Choroid plexus epithelial cell (primary cell): ENCODE measurements at regions not wholly inside any gene's neighbourhood (a gene's known extent, or its start where the extent isn't known, plus 50 kb on each side); places are given as distances from the start of the nearest gene placed in this dataset.

ENCODE experiments used
- DNase-seq: peaks from one replicate; pipeline ENCODE4 v3.0.0-alpha.2; 2010; ENCODE audit warnings: low read depth
- H3K4me3 ChIP-seq: 2 replicates; pipeline ENCODE4 v1.5.1; 2011; ENCODE audit warnings: low read depth, mild to moderate bottlenecking, control low read depth, low read length, moderate library complexity
- CTCF ChIP-seq: conservative IDR thresholded peaks from 2 replicates; pipeline ENCODE4 v1.5.1; 2011; ENCODE audit warnings: low read depth, mild to moderate bottlenecking, control low read depth, inconsistent platforms, low read length, moderate library complexity

GRCh38 chr9:129313331-129313955, 135.4 kb upstream of the IER5L start:
- no peak for DNase-seq
- no peak overlapping the region for H3K4me3 ChIP-seq

GRCh38 chr9:129312251-129313122, 134.4 kb upstream of the IER5L start:
- no peak for DNase-seq
- TF ChIP-seq CTCF: no peak
- no peak overlapping the region for H3K4me3 ChIP-seq

More at GRCh38 chr9:129313331-129313955, 135.4 kb upstream of the IER5L start:
- no peak for TF ChIP-seq CTCF

GRCh38 chr9:129311643-129312042, 133.6 kb upstream of the IER5L start:
- H3K4me3 ChIP-seq: no peak overlapping the region
- DNase-seq: no peak
- TF ChIP-seq CTCF: no peak

- no peak for TF ChIP-seq CTCF
- H3K4me3 ChIP-seq: no peak overlapping the region
- DNase-seq: peak; percentile 16
Observed at GRCh38 chr9:129310666-129311350, 132.7 kb upstream of the IER5L start.

- peak; percentile 15 for DNase-seq
- H3K4me3 ChIP-seq: no peak overlapping the region
- no peak for TF ChIP-seq CTCF
Observed at GRCh38 chr9:129309906-129310305, 131.8 kb upstream of the IER5L start.

- TF ChIP-seq CTCF: no peak
- no peak overlapping the region for H3K4me3 ChIP-seq
- DNase-seq: no peak
Observed at GRCh38 chr9:129309041-129309430, 131.0 kb upstream of the IER5L start.
